ENCODE measurements at regions not wholly inside any gene's neighbourhood (a gene's known extent, or its start where the extent isn't known, plus 50 kb on each side); places are given as distances from the start of the nearest gene placed in this dataset.

- TF ChIP-seq POLR2A (IDR thresholded peaks at IDR 0.05) (no peak), CTCF (IDR thresholded peaks at IDR 0.05 in 4 of 5, conservative IDR thresholded peaks at IDR 0.05 in 1 of 5) (no peak)
These were observed 401.4 kb upstream of the MYT1L start for GRCh38 chr2:2732331-2733119.

All from gastrocnemius medialis (tissue), 4 donors.